ENCODE measurements at regions not wholly inside any gene's neighbourhood (a gene's known extent, or its start where the extent isn't known, plus 50 kb on each side); places are given as distances from the start of the nearest gene placed in this dataset.
A peak's percentile ranks its signal among the peaks of the same experiment; 100 is the strongest.

DNA sequence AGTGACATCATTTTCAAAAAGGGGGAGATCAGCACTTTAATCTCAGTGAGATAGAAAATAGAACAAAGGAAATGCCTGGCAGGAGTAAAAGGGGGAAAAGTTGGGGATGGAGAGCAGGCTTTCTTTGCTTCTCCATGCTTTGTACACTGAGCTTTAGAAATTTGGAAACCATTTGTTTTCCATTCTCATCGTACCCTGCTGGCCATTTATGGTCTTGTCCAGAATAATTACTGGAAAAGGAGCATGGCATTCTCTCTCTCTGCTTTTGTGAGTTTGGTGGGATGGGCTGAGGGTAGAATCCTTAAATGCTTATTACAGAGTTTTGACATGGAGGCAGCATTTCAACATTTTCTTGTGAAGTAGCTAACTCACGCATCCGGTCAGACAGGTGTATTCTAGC is 104.4 kb upstream of the FLRT2 start:
- ATAC-seq (ENCODE audit: low FRiP score in 2 of 2): no peak
- Histone ChIP-seq H3K9me3 (no peaks in the 10 kb centered on the region), H3K36me3 (no peaks in the 10 kb centered on the region), H3K27me3 (no peaks in the 10 kb centered on the region), H3K27ac (no peak overlapping the region), H3K4me3 (no peak overlapping the region), H3K4me1 (no peaks in the 10 kb centered on the region)
- WGBS, 2 donors: 83 to 87% methylated on average over 3 of the region's 3 CpGs
- no peak for TF ChIP-seq EP300 (IDR thresholded peaks at IDR 0.05)
- TF ChIP-seq, protein P1, sequence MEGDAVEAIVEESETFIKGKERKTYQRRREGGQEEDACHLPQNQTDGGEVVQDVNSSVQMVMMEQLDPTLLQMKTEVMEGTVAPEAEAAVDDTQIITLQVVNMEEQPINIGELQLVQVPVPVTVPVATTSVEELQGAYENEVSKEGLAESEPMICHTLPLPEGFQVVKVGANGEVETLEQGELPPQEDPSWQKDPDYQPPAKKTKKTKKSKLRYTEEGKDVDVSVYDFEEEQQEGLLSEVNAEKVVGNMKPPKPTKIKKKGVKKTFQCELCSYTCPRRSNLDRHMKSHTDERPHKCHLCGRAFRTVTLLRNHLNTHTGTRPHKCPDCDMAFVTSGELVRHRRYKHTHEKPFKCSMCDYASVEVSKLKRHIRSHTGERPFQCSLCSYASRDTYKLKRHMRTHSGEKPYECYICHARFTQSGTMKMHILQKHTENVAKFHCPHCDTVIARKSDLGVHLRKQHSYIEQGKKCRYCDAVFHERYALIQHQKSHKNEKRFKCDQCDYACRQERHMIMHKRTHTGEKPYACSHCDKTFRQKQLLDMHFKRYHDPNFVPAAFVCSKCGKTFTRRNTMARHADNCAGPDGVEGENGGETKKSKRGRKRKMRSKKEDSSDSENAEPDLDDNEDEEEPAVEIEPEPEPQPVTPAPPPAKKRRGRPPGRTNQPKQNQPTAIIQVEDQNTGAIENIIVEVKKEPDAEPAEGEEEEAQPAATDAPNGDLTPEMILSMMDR (IDR thresholded peaks at IDR 0.05): no peak
- no peak for TF ChIP-seq POLR2AphosphoS5 (IDR thresholded peaks at IDR 0.05)
- TF ChIP-seq POLR2A (IDR thresholded peaks at IDR 0.05): no peak
- DNase-seq: no peak

DNA sequence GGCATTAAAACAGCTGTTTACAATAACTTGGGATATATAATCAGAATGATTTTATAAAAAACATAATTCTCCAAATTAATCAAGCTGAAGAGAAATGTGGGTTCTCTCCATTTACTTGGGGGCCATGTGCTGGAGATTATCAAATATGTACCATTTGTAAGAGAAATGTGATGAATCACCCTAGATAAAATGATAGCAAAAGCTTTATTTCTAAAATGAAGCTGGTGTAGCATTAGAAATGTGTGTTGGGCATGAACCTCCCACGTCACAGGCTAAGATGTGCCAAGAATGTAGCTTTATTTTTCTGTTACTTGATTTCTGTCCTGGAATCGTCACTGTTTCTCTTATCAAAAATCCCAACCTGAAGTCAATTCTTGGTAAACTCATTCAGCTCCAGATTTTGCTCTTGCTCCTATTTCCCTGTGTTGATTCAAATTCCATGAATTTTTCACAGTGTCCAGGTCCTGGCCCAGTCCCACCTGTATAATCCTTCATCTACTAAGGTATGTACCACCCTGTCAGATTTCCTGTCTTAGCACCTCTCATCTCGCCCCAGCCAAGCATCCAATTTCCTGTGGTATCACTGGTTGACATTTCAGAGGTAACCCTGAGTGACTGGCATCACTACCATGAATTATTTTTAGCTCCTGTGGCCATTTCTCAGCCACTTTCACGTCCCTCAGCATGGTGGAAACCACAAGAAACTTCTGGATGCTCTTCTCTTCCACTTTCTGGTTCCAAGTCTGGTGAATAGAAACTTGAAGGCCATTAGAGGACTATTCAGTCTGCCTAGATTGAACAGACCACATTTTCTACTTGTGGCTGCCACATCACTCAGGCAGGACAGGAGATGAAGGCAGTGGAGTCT is 103.6 kb upstream of the FLRT2 start:
- TF ChIP-seq EP300 (IDR thresholded peaks at IDR 0.05): no peak
- TF ChIP-seq POLR2A (IDR thresholded peaks at IDR 0.05): no peak
- TF ChIP-seq, protein P1 (IDR thresholded peaks at IDR 0.05): no peak
- TF ChIP-seq POLR2AphosphoS5 (IDR thresholded peaks at IDR 0.05): no peak
- Histone ChIP-seq H3K36me3 (no peaks in the 10 kb centered on the region), H3K4me3 (no peak overlapping the region), H3K27ac (no peak overlapping the region), H3K27me3 (no peaks in the 10 kb centered on the region), H3K9me3 (no peaks in the 10 kb centered on the region), H3K4me1 (no peaks in the 10 kb centered on the region)
- WGBS, 2 donors: 63 to 73% methylated on average over 4 of the region's 4 CpGs
- DNase-seq (no peak), ATAC-seq (ENCODE audit: low FRiP score in 2 of 2) (no peak)

DNA sequence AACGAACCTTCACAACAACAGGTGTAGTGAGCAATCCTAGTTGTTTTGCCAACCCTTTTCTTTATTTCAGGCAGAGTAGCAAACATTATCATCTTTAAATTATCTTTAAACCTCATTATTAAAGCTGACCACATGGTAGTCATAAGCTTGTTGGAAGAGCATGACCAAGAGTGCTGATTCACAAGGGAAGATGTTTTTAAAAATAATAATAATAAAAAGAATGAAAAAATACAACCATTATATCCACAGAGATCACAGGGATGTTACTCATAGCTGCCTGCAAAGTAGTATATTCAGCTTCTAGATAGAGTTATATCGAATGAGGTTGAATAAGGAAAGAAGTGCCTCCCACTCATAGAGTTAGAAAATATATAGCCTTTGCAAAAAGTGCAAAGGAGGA is 101.0 kb upstream of the FLRT2 start:
- DNase-seq (no peak), ATAC-seq (ENCODE audit: low FRiP score in 2 of 2) (no peak)
- Histone ChIP-seq H3K36me3 (no peaks in the 10 kb centered on the region), H3K27ac (no peak overlapping the region), H3K4me1 (no peaks in the 10 kb centered on the region), H3K4me3 (no peak overlapping the region), H3K9me3 (no peaks in the 10 kb centered on the region), H3K27me3 (no peaks in the 10 kb centered on the region)
- TF ChIP-seq POLR2A (IDR thresholded peaks at IDR 0.05) (no peak), EP300 (IDR thresholded peaks at IDR 0.05) (no peak), POLR2AphosphoS5 (IDR thresholded peaks at IDR 0.05) (no peak)
- TF ChIP-seq, protein P1 (IDR thresholded peaks at IDR 0.05): no peak
- WGBS, 2 donors: 81 to 87% methylated on average over 2 of the region's 2 CpGs

DNA sequence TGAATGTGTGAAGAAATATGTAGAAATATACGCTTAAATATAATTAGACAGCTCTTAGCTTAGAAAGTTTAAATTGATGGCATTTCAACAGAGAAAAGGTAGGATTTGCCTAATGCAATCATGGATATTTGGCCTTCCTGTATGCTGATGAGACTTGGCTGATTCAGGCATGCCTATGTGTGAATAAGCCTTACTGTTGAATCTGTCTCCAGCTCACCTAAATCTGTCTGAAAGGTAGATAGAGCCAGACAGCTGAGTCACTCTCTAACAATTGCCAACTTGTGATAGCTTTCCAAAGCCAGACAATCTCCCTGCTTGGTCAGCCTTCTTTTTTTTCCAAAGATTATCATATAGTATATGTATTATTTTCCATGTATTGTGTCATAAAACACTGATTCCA is 92.8 kb upstream of the FLRT2 start:
- Histone ChIP-seq H3K4me3 (no peak overlapping the region), H3K27ac (no peak overlapping the region), H3K4me1 (no peaks in the 10 kb centered on the region), H3K36me3 (no peaks in the 10 kb centered on the region), H3K9me3 (no peaks in the 10 kb centered on the region), H3K27me3 (no peaks in the 10 kb centered on the region)
- DNase-seq (no peak), ATAC-seq (ENCODE audit: low FRiP score in 2 of 2) (no peak)
- 90 to 94% methylated on average over 1 of the region's 1 CpG for WGBS, 2 donors
- TF ChIP-seq EP300 (IDR thresholded peaks at IDR 0.05) (no peak), POLR2AphosphoS5 (IDR thresholded peaks at IDR 0.05) (no peak), POLR2A (IDR thresholded peaks at IDR 0.05) (no peak)
- TF ChIP-seq, protein P1 (IDR thresholded peaks at IDR 0.05): no peak

DNA sequence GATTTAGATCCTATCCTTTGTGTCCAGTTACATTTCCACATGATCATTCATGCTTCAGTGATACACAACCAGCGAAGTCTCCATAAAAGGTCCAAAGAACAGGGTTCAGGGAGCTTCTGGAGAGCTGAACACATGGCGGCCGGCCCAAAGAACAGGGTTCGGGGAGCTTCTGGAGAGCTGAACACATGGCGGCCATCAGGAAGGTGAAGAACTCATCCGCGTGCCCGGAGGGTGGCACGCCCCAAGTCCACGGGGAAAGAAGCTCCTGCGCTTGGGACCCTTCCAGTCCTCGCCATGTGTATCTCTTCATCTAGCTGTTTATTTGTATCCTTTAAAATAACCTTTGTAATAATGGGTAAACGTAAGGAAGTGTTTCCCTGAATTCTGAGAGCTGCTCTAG is 91.9 kb upstream of the FLRT2 start:
- no peak overlapping the region for H3K27ac ChIP-seq
- WGBS, 2 donors: 90 to 94% methylated on average over 13 of the region's 13 CpGs
- peak in 1 of 2 donors; percentile 27 for DNase-seq
- TF ChIP-seq POLR2A (IDR thresholded peaks at IDR 0.05): no peak
- TF ChIP-seq POLR2AphosphoS5 (IDR thresholded peaks at IDR 0.05): no peak
- TF ChIP-seq, protein P1 (IDR thresholded peaks at IDR 0.05): no peak
- no peak for TF ChIP-seq EP300 (IDR thresholded peaks at IDR 0.05)
- H3K9me3 ChIP-seq: no peaks in the 10 kb centered on the region
- no peak overlapping the region for H3K4me3 ChIP-seq
- H3K36me3 ChIP-seq: no peaks in the 10 kb centered on the region
- no peaks in the 10 kb centered on the region for H3K27me3 ChIP-seq
- ATAC-seq (ENCODE audit: low FRiP score in 2 of 2): no peak
- H3K4me1 ChIP-seq: no peaks in the 10 kb centered on the region

Data from upper lobe of left lung (tissue), 6 donors.